ENCODE measurements at regions not wholly inside any gene's neighbourhood (a gene's known extent, or its start where the extent isn't known, plus 50 kb on each side); places are given as distances from the start of the nearest gene placed in this dataset.

DNA sequence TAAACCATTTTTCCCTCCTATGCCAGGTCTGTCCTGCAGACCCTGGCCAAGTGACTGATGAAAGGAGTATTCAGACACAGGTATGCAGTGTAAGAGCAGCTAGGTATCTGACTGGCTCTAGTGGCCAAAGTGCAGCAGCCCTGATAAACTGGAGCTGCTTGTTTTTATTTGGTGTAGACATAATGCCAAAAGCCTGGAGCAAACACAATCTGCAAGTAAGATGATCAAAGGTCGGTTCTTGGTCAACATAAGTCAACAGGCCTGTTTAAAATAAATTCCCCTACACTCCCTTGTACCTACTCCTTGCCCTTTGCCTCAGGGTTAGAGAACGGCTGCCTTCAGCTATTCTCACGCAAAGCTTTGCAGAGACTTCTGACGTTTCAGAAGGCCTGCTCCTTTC is 1003.1 kb downstream of the ZPLD1 start:
- H3K4me1 Mint-ChIP-seq (ENCODE audit: low read depth) = no peaks in the 10 kb centered on the region
- DNase-seq (ENCODE audit: low spot score) = no peak
- peaks cover 6% of the 10 kb centered on the region for H3K9me3 Mint-ChIP-seq
- H3K27me3 Mint-ChIP-seq (ENCODE audit: insufficient read depth) = no peaks in the 10 kb centered on the region
- H3K27ac Mint-ChIP-seq = no peak overlapping the region
- no peak overlapping the region for H3K4me3 Mint-ChIP-seq
- intact Hi-C loops (cut with micrococcal nuclease) = no loop called here
- no peaks in the 10 kb centered on the region for H3K36me3 Mint-ChIP-seq (ENCODE audit: low read depth)

DNA sequence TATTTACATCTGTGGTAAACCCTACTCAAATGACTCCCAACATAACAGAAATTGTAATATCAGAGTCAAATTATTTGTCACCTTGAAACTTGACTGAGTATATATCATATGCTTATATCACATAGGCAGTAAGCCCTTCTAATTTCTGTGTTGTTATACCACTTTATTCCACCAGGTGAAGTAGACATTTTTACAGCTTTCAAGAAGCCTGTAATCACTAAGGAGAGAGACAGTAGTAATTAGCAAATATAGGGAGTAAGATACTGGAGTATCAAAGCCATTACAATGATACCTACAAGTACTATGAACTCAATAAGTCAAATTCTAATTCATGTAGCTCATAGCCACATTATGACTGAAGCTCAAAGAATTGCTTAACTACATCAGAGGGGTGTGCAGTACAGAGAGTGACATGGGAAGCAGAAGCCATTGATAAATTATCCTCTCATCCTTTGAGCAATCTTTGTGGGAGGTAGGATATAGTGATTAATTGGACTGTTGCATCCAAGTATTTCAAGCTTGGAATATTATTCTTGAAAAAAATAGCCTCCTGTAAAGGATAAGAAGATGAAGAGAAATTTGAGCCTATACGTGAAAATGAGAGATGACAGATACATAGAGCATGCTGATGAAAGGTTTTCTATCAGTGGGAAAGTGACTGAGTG is 1005.9 kb downstream of the ZPLD1 start:
- peaks cover 6% of the 10 kb centered on the region for H3K9me3 Mint-ChIP-seq
- no peaks in the 10 kb centered on the region for H3K36me3 Mint-ChIP-seq (ENCODE audit: low read depth)
- intact Hi-C loops (cut with micrococcal nuclease) = no loop called here
- no peak overlapping the region for H3K4me3 Mint-ChIP-seq
- DNase-seq (ENCODE audit: low spot score) = no peak
- no peaks in the 10 kb centered on the region for H3K4me1 Mint-ChIP-seq (ENCODE audit: low read depth)
- no peak overlapping the region for H3K27ac Mint-ChIP-seq
- no peaks in the 10 kb centered on the region for H3K27me3 Mint-ChIP-seq (ENCODE audit: insufficient read depth)

DNA sequence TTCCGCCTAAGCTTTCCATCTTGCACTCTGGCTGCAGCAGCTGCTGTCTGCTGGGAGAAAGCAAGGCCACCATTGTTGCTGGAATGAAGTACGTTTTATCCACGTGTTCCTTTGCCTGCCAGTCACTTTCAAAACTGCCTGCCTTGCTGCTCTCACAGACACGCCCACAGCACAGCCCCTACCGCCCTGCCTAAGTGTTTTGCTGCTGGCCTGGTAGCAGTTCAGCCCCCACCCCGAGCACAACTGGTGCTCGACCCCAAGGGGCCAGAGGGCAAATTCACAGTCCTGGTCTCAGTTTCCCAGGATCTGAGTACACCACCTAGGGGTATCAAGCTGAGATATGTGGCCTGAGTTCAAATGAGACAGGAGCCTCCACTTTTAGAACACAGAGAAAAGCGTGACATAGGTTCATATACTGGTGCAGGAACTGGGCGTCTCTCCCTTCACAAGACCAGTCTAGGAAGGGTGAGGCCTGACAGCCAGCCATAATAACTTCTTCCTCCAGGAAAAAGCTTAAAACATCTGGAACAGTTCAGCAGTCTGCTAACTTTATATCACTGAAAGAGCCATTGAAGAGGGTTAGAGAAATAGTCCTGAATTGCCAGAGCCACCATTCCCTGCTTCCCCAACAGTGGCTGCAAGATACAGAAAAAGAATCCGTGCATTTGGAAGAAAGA is 1012.3 kb downstream of the ZPLD1 start:
- Mint-ChIP-seq H3K9me3 (no peaks in the 10 kb centered on the region), H3K36me3 (ENCODE audit: low read depth) (no peaks in the 10 kb centered on the region), H3K27ac (no peak overlapping the region), H3K4me1 (ENCODE audit: low read depth) (no peaks in the 10 kb centered on the region), H3K4me3 (no peak overlapping the region), H3K27me3 (ENCODE audit: insufficient read depth) (no peaks in the 10 kb centered on the region)
- intact Hi-C loops (cut with micrococcal nuclease) = no loop called here
- no peak for DNase-seq (ENCODE audit: low spot score)

DNA sequence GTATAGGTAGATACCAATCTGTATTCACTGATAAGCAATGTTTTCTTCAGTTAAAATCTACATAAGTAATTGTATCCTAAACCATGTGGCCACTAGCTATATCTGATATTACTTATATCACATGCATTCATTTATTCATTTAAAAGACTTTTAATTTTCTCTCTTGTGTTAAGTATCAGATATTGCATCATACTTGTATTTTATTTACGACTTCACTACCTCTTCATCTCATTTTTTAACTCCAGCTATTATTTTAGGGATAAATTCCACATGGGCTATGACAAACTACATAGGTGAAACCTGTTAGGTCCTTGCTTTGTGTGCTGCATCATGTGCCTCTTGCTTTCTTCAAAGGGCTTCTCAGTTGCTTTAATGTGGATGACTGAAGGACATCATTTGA is 1018.3 kb downstream of the ZPLD1 start:
- no peak for DNase-seq (ENCODE audit: low spot score)
- Mint-ChIP-seq H3K36me3 (ENCODE audit: low read depth) (no peaks in the 10 kb centered on the region), H3K9me3 (no peaks in the 10 kb centered on the region), H3K27me3 (ENCODE audit: insufficient read depth) (no peaks in the 10 kb centered on the region), H3K27ac (no peak overlapping the region), H3K4me3 (no peak overlapping the region), H3K4me1 (ENCODE audit: low read depth) (no peaks in the 10 kb centered on the region)
- intact Hi-C loops (cut with micrococcal nuclease) = no loop called here

DNA sequence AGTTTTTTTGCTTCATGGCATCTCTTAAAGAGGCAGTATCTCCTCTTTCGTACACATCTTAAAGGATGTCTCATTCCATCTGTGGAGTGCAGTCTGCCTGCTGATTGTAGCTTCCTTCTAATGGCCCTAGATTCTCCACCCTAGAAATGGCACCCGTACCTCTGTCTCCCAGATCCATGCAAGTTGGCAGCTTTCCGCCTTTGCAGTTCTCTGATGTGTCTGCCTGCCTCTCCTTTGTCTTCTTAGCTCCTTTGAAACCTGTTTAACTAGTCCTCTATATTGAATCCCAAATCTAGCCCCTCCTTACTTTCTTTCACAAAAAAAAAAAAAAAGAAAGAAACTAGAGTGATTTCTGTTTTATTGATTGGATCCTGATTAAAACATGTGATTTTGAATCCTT is 1025.0 kb downstream of the ZPLD1 start:
- H3K9me3 Mint-ChIP-seq = no peaks in the 10 kb centered on the region
- intact Hi-C loops (cut with micrococcal nuclease) = no loop called here
- H3K27me3 Mint-ChIP-seq (ENCODE audit: insufficient read depth) = no peaks in the 10 kb centered on the region
- no peak for DNase-seq (ENCODE audit: low spot score)
- no peak overlapping the region for H3K27ac Mint-ChIP-seq
- H3K4me3 Mint-ChIP-seq = no peak overlapping the region
- no peaks in the 10 kb centered on the region for H3K36me3 Mint-ChIP-seq (ENCODE audit: low read depth)
- H3K4me1 Mint-ChIP-seq (ENCODE audit: low read depth) = no peaks in the 10 kb centered on the region

DNA sequence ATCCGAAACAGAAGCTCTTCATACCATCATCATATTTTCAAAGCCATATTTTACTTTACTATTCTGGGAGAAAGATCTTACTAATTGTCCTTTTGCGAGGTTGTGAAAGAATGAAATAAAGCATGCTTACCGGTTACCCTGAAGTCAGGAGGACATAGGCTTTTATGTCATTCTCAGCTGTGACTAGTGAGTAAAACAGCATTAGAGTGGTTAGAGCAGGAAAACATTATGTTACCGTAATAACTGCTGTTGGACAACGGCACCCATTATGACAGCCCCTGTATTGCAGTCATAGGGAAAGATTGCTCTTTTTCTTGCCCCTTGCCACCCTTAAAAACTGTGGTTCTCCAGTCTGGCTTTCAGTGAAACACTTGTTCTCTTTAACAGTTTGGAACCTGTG is 1035.7 kb downstream of the ZPLD1 start:
- DNase-seq (ENCODE audit: low spot score) = no peak
- Mint-ChIP-seq H3K9me3 (peaks cover 2% of the 10 kb centered on the region), H3K36me3 (ENCODE audit: low read depth) (no peaks in the 10 kb centered on the region), H3K27me3 (ENCODE audit: insufficient read depth) (no peaks in the 10 kb centered on the region), H3K4me1 (ENCODE audit: low read depth) (no peaks in the 10 kb centered on the region), H3K27ac (no peak overlapping the region), H3K4me3 (no peak overlapping the region)
- intact Hi-C loops (cut with micrococcal nuclease) = no loop called here

DNA sequence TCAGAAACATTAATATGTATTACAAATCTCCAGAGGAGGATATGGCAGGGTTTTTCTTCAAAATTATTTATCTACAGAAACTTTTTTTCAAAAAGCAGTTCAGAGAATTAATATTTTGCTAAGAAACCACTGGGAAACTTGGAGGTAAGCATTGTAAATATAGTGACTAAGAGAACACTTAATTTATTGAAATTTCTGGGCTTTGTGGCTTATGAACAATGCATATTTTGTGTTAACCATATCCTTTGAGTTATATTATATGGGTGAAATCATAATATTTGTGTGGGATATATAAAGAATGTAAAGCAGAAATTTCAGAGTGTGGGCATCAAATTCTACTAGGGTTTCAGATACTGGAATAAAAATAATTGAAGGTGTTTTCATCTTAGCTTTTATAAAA is 1059.2 kb downstream of the ZPLD1 start:
- Mint-ChIP-seq H3K27me3 (ENCODE audit: insufficient read depth) (no peaks in the 10 kb centered on the region), H3K36me3 (ENCODE audit: low read depth) (no peaks in the 10 kb centered on the region), H3K9me3 (no peaks in the 10 kb centered on the region), H3K27ac (no peak overlapping the region), H3K4me1 (ENCODE audit: low read depth) (no peaks in the 10 kb centered on the region), H3K4me3 (no peak overlapping the region)
- no peak for DNase-seq (ENCODE audit: low spot score)
- intact Hi-C loops (cut with micrococcal nuclease) = no loop called here

DNA sequence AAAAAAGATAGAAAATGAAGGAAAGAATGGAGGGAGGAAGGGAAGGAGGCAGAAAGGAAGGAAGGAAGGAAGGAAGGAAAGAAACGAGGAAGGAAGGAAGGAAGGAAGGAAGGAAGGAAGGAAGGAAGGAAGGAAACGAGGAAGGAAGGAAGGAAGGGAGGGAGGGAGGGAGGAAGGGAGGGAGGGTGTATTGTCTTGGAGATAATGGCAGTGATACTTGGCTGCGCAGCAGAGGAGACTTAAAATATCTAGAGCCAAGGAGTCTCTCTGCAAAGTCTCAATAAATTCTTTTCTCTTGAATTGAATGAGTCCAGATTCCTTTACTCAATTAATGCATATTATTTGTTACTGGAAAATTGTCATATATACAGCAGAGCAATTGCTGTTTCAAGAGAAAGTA is 1059.7 kb downstream of the ZPLD1 start:
- H3K27ac Mint-ChIP-seq = no peak overlapping the region
- no peaks in the 10 kb centered on the region for H3K27me3 Mint-ChIP-seq (ENCODE audit: insufficient read depth)
- no peak overlapping the region for H3K4me3 Mint-ChIP-seq
- H3K4me1 Mint-ChIP-seq (ENCODE audit: low read depth) = no peaks in the 10 kb centered on the region
- H3K36me3 Mint-ChIP-seq (ENCODE audit: low read depth) = no peaks in the 10 kb centered on the region
- no peaks in the 10 kb centered on the region for H3K9me3 Mint-ChIP-seq
- intact Hi-C loops (cut with micrococcal nuclease) = no loop called here
- DNase-seq (ENCODE audit: low spot score) = no peak

DNA sequence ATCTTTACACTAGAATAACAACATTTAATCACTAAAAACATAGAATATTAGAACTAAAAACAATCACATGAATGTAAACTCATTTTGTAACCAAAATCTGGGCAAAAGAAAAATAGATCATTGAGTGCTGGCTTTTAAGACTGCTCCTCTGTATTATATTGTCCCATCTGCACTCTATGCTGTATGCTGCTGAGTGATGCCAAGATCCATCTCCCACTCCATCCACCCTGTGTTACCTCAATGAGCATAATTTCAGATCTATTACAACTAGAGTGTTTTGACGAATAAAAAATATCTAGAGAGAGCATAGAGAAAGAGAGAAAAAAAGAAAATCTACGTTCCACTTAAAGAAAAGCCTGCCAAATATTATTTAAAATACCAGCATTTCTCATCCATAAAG is 1060.4 kb downstream of the ZPLD1 start:
- H3K27me3 Mint-ChIP-seq (ENCODE audit: insufficient read depth) = no peaks in the 10 kb centered on the region
- intact Hi-C loops (cut with micrococcal nuclease) = no loop called here
- H3K9me3 Mint-ChIP-seq = no peaks in the 10 kb centered on the region
- DNase-seq (ENCODE audit: low spot score) = no peak
- no peak overlapping the region for H3K27ac Mint-ChIP-seq
- H3K4me3 Mint-ChIP-seq = no peak overlapping the region
- no peaks in the 10 kb centered on the region for H3K4me1 Mint-ChIP-seq (ENCODE audit: low read depth)
- H3K36me3 Mint-ChIP-seq (ENCODE audit: low read depth) = no peaks in the 10 kb centered on the region

DNA sequence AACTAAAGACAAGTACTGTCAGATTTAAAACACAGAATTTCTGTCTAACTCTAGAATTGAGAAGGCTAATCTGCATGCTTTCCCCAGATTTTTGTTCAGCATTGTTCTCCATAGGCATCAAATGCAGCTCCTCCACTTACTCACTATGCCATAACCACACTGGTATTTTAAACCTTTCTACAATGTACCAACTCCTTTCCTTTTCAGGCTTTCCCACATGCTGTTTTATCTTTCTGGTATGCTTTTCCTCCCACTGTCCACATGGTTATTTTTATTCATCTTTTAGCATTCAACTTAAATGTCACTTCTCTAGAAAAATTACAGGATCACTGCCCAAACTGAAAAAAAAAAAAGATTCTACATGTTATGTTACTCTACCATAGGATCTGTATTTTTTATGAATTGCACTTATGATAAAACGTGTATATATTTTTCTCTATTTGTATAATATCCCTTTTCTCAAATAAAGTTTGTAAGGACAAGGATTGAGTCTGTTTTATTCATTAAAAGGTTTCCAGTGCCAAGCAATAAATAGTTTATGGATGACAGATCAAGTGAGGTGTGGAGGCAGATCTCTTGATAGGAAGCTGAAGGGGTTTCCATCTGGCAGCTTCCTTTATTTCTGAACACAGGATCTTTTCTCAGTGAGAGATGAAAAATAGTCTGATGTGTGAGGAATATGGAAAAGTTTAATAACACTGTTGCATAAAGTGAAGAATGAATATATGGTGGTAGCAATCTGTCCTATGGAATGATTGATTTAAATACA is 1064.5 kb downstream of the ZPLD1 start:
- H3K27me3 Mint-ChIP-seq (ENCODE audit: insufficient read depth) = no peaks in the 10 kb centered on the region
- no peaks in the 10 kb centered on the region for H3K36me3 Mint-ChIP-seq (ENCODE audit: low read depth)
- intact Hi-C loops (cut with micrococcal nuclease) = no loop called here
- H3K27ac Mint-ChIP-seq = no peak overlapping the region
- H3K4me1 Mint-ChIP-seq (ENCODE audit: low read depth) = no peaks in the 10 kb centered on the region
- no peak for DNase-seq (ENCODE audit: low spot score)
- no peak overlapping the region for H3K4me3 Mint-ChIP-seq
- H3K9me3 Mint-ChIP-seq = no peaks in the 10 kb centered on the region

DNA sequence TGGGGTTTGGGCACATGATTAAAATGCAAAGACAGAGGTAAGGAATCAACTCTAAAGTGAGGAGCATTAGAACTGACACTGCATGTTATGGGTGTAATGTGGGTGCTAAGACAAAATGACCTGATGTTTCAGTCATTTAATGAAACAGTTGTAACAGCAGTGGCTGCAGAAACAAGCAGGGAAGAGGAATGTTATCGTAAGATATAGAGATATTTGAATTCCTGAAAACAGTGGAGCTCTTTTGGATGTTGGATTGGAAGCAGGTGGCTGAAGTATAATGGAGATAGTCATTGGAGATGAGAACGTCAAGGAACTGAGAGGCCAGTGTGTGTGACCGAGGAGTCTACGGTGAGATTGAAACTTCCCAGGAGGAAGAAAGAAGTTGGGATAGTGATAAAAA is 1065.2 kb downstream of the ZPLD1 start:
- Mint-ChIP-seq H3K4me3 (no peak overlapping the region), H3K27me3 (ENCODE audit: insufficient read depth) (no peaks in the 10 kb centered on the region), H3K27ac (no peak overlapping the region), H3K36me3 (ENCODE audit: low read depth) (no peaks in the 10 kb centered on the region), H3K9me3 (no peaks in the 10 kb centered on the region), H3K4me1 (ENCODE audit: low read depth) (no peaks in the 10 kb centered on the region)
- DNase-seq (ENCODE audit: low spot score) = no peak
- intact Hi-C loops (cut with micrococcal nuclease) = no loop called here

DNA sequence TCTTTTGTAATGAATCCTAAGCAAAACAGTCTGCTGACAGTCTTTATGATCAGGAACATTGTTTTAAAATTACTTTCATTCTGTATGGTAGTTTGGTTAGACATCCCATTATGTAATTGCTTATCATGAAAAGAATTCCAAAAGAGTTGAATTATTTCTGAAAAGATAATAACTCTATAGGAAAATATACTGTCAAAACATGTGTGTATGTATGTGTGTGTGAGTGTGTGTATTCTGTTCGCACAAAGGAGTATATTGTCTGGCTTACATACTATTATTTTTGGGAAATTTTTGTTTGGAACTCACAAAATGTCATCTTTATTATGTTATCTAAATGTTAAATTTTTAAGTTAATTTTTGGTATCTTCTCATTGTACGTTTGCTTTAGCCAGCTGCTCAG is 1075.9 kb downstream of the ZPLD1 start:
- no peaks in the 10 kb centered on the region for H3K36me3 Mint-ChIP-seq (ENCODE audit: low read depth)
- DNase-seq (ENCODE audit: low spot score) = no peak
- H3K9me3 Mint-ChIP-seq = peaks cover 4% of the 10 kb centered on the region
- H3K27me3 Mint-ChIP-seq (ENCODE audit: insufficient read depth) = no peaks in the 10 kb centered on the region
- no peak overlapping the region for H3K27ac Mint-ChIP-seq
- H3K4me1 Mint-ChIP-seq (ENCODE audit: low read depth) = no peaks in the 10 kb centered on the region
- H3K4me3 Mint-ChIP-seq = no peak overlapping the region
- intact Hi-C loops (cut with micrococcal nuclease) = no loop called here

DNA sequence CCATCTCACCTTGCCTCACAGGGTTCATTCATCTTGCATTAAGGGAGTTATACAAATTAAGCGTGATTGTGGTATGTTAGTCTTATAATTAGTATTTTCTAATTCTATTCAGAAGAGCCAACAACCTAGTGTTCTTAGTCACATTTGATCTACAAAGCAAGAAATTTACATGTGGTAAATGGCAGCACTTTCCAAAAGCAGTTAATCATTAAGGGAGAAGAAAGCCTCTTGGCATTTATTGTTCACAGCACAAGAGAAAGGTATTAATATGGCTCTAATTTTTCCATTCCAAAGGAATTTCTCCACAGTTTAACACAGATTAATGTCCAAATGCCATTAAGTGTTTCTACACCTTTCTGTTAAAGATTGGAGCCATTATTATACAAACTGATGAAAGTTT is 1077.1 kb downstream of the ZPLD1 start:
- Mint-ChIP-seq H3K4me3 (no peak overlapping the region), H3K27me3 (ENCODE audit: insufficient read depth) (no peaks in the 10 kb centered on the region), H3K36me3 (ENCODE audit: low read depth) (no peaks in the 10 kb centered on the region), H3K4me1 (ENCODE audit: low read depth) (no peaks in the 10 kb centered on the region), H3K27ac (no peak overlapping the region), H3K9me3 (peaks cover 4% of the 10 kb centered on the region)
- DNase-seq (ENCODE audit: low spot score) = no peak
- intact Hi-C loops (cut with micrococcal nuclease) = no loop called here
